H1 (cell line): ENCODE measurements at regions not wholly inside any gene's neighbourhood (a gene's known extent, or its start where the extent isn't known, plus 50 kb on each side); places are given as distances from the start of the nearest gene placed in this dataset.

ENCODE experiments used
- CTCF ChIA-PET: fragments of 300-600 bp; sonication (Branson Sonifier 250); formaldehyde crosslinking; loops from one replicate; lab custom pipeline; 2021; ENCODE audit not compliant: partially characterized antibody; lab: Charles Lee
- POLR2A ChIA-PET: fragments of 300-600 bp; sonication (Branson Sonifier 250); formaldehyde crosslinking; loops from one replicate; lab custom pipeline; 2021; ENCODE audit warnings: inconsistent platforms; ENCODE audit not compliant: partially characterized antibody; lab: Charles Lee
- DNase-seq, 2 experiments: peaks; one replicate each; pipeline versions ENCODE4 v3.0.0 to v3.0.0-alpha.2; 2010 to 2022; ENCODE audit warnings: low spot score in 2 of 2, low read depth in 1 of 2, mixed read lengths in 1 of 2
- FAIRE-seq: peaks from 2 replicates; lab custom pipeline; 2011; peaks lifted over from hg19 to GRCh38; lab: Jason Lieb, UNC
- H2AFZ ChIP-seq: 2 replicates; pipeline ENCODE4 v1.8.1; 2012; ENCODE audit warnings: low read length, inconsistent platforms
- H2AK5ac ChIP-seq: 2 replicates; pipeline ENCODE4 v1.6.1; 2013; ENCODE audit warnings: low read depth, low read length
- H2BK120ac ChIP-seq: replicated peaks from 2 replicates; pipeline ENCODE3; 2013; ENCODE audit warnings: low read depth, low read length, inconsistent platforms
- H2BK12ac ChIP-seq: 2 replicates; pipeline ENCODE4 v1.6.1; 2013; ENCODE audit warnings: low read depth, low read length
- H2BK15ac ChIP-seq: 2 replicates; pipeline ENCODE4 v1.6.1; 2013; ENCODE audit warnings: low read length
- H2BK20ac ChIP-seq: 2 replicates; pipeline ENCODE4 v1.6.1; 2013; ENCODE audit warnings: low read length
- H2BK5ac ChIP-seq: 2 replicates; pipeline ENCODE4 v1.6.1; 2013; ENCODE audit warnings: low read depth, low read length
- H3K14ac ChIP-seq: 2 replicates; pipeline ENCODE4 v1.6.1; 2013; ENCODE audit warnings: inconsistent platforms; ENCODE audit not compliant: insufficient read length
- H3K18ac ChIP-seq: 2 replicates; pipeline ENCODE4 v1.6.1; 2013; ENCODE audit warnings: low read length; ENCODE audit errors: extremely low read depth
- H3K23ac ChIP-seq: 2 replicates; pipeline ENCODE4 v1.6.1; 2013; ENCODE audit warnings: inconsistent platforms; ENCODE audit not compliant: insufficient read length
- H3K23me2 ChIP-seq: 2 replicates; pipeline ENCODE4 v1.6.1; 2013; ENCODE audit warnings: low read depth, low read length
- H3K27ac ChIP-seq: 2 replicates; pipeline ENCODE4 v1.6.1; 2011; ENCODE audit warnings: low read depth, low read length, inconsistent platforms
- H3K27me3 ChIP-seq, 4 experiments: replicated peaks in 1 of 4; 1 replicate in 1 of 4; 2 replicates in 3 of 4; pipeline versions ENCODE4 v1.6.1 to v1.8.1; 2011 to 2013; ENCODE audit warnings: low read length in 3 of 4, mild to moderate bottlenecking in 3 of 4, inconsistent platforms in 2 of 4, mixed read lengths in 2 of 4, moderate library complexity in 1 of 4; ENCODE audit not compliant: control insufficient read depth in 3 of 4, insufficient read depth in 3 of 4; ENCODE audit errors: extremely low read depth in 1 of 4
- H3K36me3 ChIP-seq, 4 experiments: 2 replicates each; pipeline versions ENCODE4 v1.6.1 to v1.8.1; 2011 to 2013; ENCODE audit warnings: mild to moderate bottlenecking in 4 of 4, low read length in 3 of 4, moderate library complexity in 2 of 4, control low read depth in 1 of 4, inconsistent platforms in 1 of 4; ENCODE audit not compliant: insufficient read depth in 4 of 4, control insufficient read depth in 2 of 4
- H3K4ac ChIP-seq: replicated peaks from 2 replicates; pipeline ENCODE3; 2013; ENCODE audit warnings: low read length, low read depth, mixed read lengths, inconsistent platforms; ENCODE audit not compliant: insufficient read length
- H3K4me1 ChIP-seq, 4 experiments: replicated peaks in 1 of 4; 1 replicate in 1 of 4; 2 replicates in 3 of 4; pipeline versions ENCODE4 v1.6.1 to v1.8.1; 2011 to 2013; ENCODE audit warnings: low read length in 3 of 4, inconsistent platforms in 2 of 4, mixed read lengths in 1 of 4; ENCODE audit not compliant: insufficient read depth in 4 of 4, control insufficient read depth in 3 of 4
- H3K4me2 ChIP-seq, 2 experiments: 2 replicates each; pipeline versions ENCODE4 v1.6.1 to v1.8.1; 2011 to 2013; ENCODE audit warnings: low read depth in 2 of 2, low read length in 2 of 2, control low read depth in 1 of 2, inconsistent platforms in 1 of 2, mild to moderate bottlenecking in 1 of 2; ENCODE audit not compliant: insufficient read depth in 1 of 2
- H3K4me3 ChIP-seq, 4 experiments: fragments of 200-600, 300-600 bp in 1 of 4; sonication (generic), shearing (Covaris generic), sonication (Bioruptor Twin) in 1 of 4; 2 replicates each; pipeline versions ENCODE4 v1.5.1 to v1.8.1; 2011 to 2016; ENCODE audit warnings: low read length in 4 of 4, low read depth in 3 of 4, control low read depth in 2 of 4, inconsistent platforms in 2 of 4, mild to moderate bottlenecking in 2 of 4, mixed read lengths in 1 of 4, moderate library complexity in 1 of 4; ENCODE audit not compliant: insufficient read depth in 2 of 4; ENCODE audit errors: extremely low read depth in 1 of 4
- H3K56ac ChIP-seq: replicated peaks from 2 replicates; pipeline ENCODE3; 2013; ENCODE audit warnings: low read depth, mild to moderate bottlenecking, mixed read lengths, low read length, inconsistent platforms; ENCODE audit not compliant: insufficient read length
- H3K79me1 ChIP-seq: 2 replicates; pipeline ENCODE4 v1.6.1; 2013; ENCODE audit warnings: low read depth, low read length, control low read depth
- H3K79me2 ChIP-seq, 2 experiments: 2 replicates each; pipeline versions ENCODE4 v1.6.1 to v1.8.1; 2012 to 2013; ENCODE audit warnings: low read length in 2 of 2, mild to moderate bottlenecking in 2 of 2, inconsistent platforms in 1 of 2; ENCODE audit not compliant: insufficient read depth in 2 of 2, control insufficient read depth in 1 of 2
- H3K9ac ChIP-seq, 4 experiments: replicated peaks in 1 of 4; 1 replicate in 1 of 4; 2 replicates in 3 of 4; pipeline versions ENCODE4 v1.6.1 to v1.8.1; 2011 to 2013; ENCODE audit warnings: low read depth in 3 of 4, low read length in 3 of 4, control low read depth in 2 of 4, mild to moderate bottlenecking in 2 of 4, moderate library complexity in 2 of 4, inconsistent platforms in 1 of 4; ENCODE audit errors: extremely low read depth in 1 of 4
- H3K9me3 ChIP-seq, 2 experiments: 2 replicates each; pipeline versions ENCODE4 v1.6.1 to v1.8.1; 2012 to 2013; ENCODE audit warnings: mild to moderate bottlenecking in 2 of 2, moderate library complexity in 2 of 2, control low read depth in 1 of 2, inconsistent platforms in 1 of 2, low read depth in 1 of 2, low read length in 1 of 2, mixed read lengths in 1 of 2; ENCODE audit not compliant: insufficient read depth in 2 of 2
- H4K20me1 ChIP-seq, 2 experiments: replicated peaks in 1 of 2; 2 replicates each; pipeline versions ENCODE3 to v1.8.1; 2011 to 2013; ENCODE audit warnings: inconsistent platforms in 2 of 2, low read length in 2 of 2, mild to moderate bottlenecking in 1 of 2; ENCODE audit not compliant: insufficient read depth in 2 of 2, control insufficient read depth in 1 of 2
- H4K5ac ChIP-seq: 2 replicates; pipeline ENCODE4 v1.6.1; 2013; ENCODE audit warnings: low read length, low read depth, mixed read lengths, inconsistent platforms; ENCODE audit not compliant: insufficient read length
- H4K8ac ChIP-seq: 2 replicates; pipeline ENCODE4 v1.8.0; 2013; ENCODE audit warnings: mild to moderate bottlenecking, moderate library complexity, low read length, inconsistent platforms; ENCODE audit not compliant: insufficient read depth; ENCODE audit errors: extremely low read depth
- H4K91ac ChIP-seq: replicated peaks from 2 replicates; pipeline ENCODE3; 2013; ENCODE audit warnings: low read length, mixed read lengths, inconsistent platforms; ENCODE audit not compliant: insufficient read length
- POLR2A ChIP-seq, 2 experiments: IDR thresholded peaks; 1 replicate in 1 of 2; 2 replicates in 1 of 2; pipeline ENCODE4 v1.6.1; 2011; ENCODE audit warnings: low read depth in 2 of 2, low read length in 2 of 2, mild to moderate bottlenecking in 2 of 2; ENCODE audit errors: control extremely low read depth in 1 of 2
- WGBS, 2 experiments: shearing (Covaris generic) in 1 of 2; methylation state at CpG; one replicate each; pipeline versions ENCODE4 v1.1.6 to v1.1.7; 2013 to 2015; ENCODE audit warnings: low lambda C conversion rate in 2 of 2, mixed read lengths in 2 of 2, inconsistent platforms in 1 of 2, low coverage in 1 of 2, missing lambda C conversion rate in 1 of 2; ENCODE audit not compliant: insufficient replicate concordance in 2 of 2, insufficient coverage in 1 of 2, insufficient read length in 1 of 2; ENCODE audit errors: extremely low coverage in 1 of 2, missing lambda C conversion rate in 1 of 2; 5-methylcytosine and 5-hydroxymethylcytosine counted together

DNA sequence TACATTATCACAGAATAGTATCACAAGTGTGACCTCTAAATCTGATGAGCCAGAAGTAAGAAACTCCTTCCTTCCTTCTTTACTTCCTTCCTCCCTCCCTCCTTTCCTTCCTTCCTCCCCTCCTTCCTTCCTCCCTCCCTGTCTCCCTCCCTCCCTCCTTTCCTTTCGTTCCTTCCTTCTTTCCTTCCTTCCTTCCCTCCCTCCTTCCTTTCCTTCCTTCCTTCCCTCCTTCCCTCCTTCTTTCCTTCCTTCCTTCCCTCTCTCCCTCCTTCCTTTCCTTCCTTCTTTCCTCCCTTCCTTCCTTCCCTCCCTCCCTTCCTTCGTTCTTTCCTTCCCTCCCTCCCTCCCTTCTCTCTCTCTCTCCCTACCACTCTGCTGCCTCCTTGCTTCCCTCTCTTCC, 359.2 kb downstream of the OSR1 start:
- Histone ChIP-seq H3K4ac (no peak overlapping the region), H2BK15ac (no peak overlapping the region), H3K27ac (no peak overlapping the region), H3K9me3 (no peaks in the 10 kb centered on the region), H3K9ac (no peak overlapping the region), H2BK120ac (no peak overlapping the region), H3K79me1 (no peaks in the 10 kb centered on the region), H3K36me3 (no peaks in the 10 kb centered on the region), H3K23me2 (peaks cover 2% of the 10 kb centered on the region; the same call in 1 of the 2 replicates), H3K14ac (no peak overlapping the region), H3K79me2 (no peaks in the 10 kb centered on the region), H3K4me3 (no peak overlapping the region), H3K18ac (no peak overlapping the region), H2AK5ac (peak overlapping the region; percentile 82; the same call in 1 of the 2 replicates), H4K8ac (no peak overlapping the region; the same call in 1 of the 2 replicates), H4K91ac (no peak overlapping the region), H3K27me3 (no peaks in the 10 kb centered on the region), H2BK12ac (no peak overlapping the region), H3K23ac (no peak overlapping the region), H2BK20ac (no peak overlapping the region), H3K56ac (no peak overlapping the region), H3K4me2 (no peak overlapping the region), H2BK5ac (no peak overlapping the region), H2AFZ (no peak overlapping the region), H4K20me1 (no peaks in the 10 kb centered on the region), H4K5ac (no peak overlapping the region), H3K4me1 (no peaks in the 10 kb centered on the region)
- WGBS, 2 experiments = 33% methylated on average over 1 of the region's 2 CpGs; no CpG with 5 or more reads in 1 of the 2 experiments
- no peak for FAIRE-seq
- TF ChIP-seq POLR2A (IDR thresholded peaks at IDR 0.05; ENCODE audit: control extremely low read depth in 1 of 2, low read depth in 2 of 2, low read length in 2 of 2) = no peak
- POLR2A ChIA-PET = no interaction called here
- CTCF ChIA-PET = no interaction called here
- DNase-seq = no peak
